HG03175 (cell line): ENCODE measurements at regions not wholly inside any gene's neighbourhood (a gene's known extent, or its start where the extent isn't known, plus 50 kb on each side); places are given as distances from the start of the nearest gene placed in this dataset.

ENCODE experiments used
- ATAC-seq: cut with Tn5 transposase; IDR thresholded peaks from one replicate; pipeline ENCODE4 v1.9.1; 2021; ENCODE audit warnings: mild to moderate bottlenecking, moderate library complexity; ENCODE audit not compliant: unreplicated experiment

GRCh38 chr6:92545861-92546260 is 873.5 kb downstream of the EPHA7 start:
- no peak for ATAC-seq

- no peak for ATAC-seq
Observed at GRCh38 chr6:92541448-92542060, 877.8 kb downstream of the EPHA7 start.

- no peak for ATAC-seq
Observed at GRCh38 chr6:92538926-92539325, 880.4 kb downstream of the EPHA7 start.

- ATAC-seq, result no peak
Observed at GRCh38 chr6:92538275-92538674, 881.1 kb downstream of the EPHA7 start.

GRCh38 chr6:92534109-92534508 is 885.2 kb downstream of the EPHA7 start:
- no peak for ATAC-seq

GRCh38 chr6:92522589-92522988 is 896.8 kb downstream of the EPHA7 start:
- ATAC-seq, result no peak

GRCh38 chr6:92521553-92521952 is 897.8 kb downstream of the EPHA7 start:
- ATAC-seq, result no peak

- ATAC-seq, result no peak
Observed at GRCh38 chr6:92510137-92510536, 909.2 kb downstream of the EPHA7 start.

- no peak for ATAC-seq
Observed at GRCh38 chr6:92507552-92507951, 911.8 kb downstream of the EPHA7 start.

GRCh38 chr6:92504509-92504908 is 914.9 kb downstream of the EPHA7 start:
- no peak for ATAC-seq

- ATAC-seq, result no peak
Observed at GRCh38 chr6:92497281-92497680, 922.1 kb downstream of the EPHA7 start.

GRCh38 chr6:92496527-92496926 is 922.8 kb downstream of the EPHA7 start:
- ATAC-seq, result no peak

GRCh38 chr6:92495242-92495641 is 924.1 kb downstream of the EPHA7 start:
- no peak for ATAC-seq

- no peak for ATAC-seq
Observed at GRCh38 chr6:92485487-92485886, 933.9 kb downstream of the EPHA7 start.

- no peak for ATAC-seq
Observed at GRCh38 chr6:92479831-92480230, 939.5 kb downstream of the EPHA7 start.

- ATAC-seq, result no peak
Observed at GRCh38 chr6:92473056-92473455, 946.3 kb downstream of the EPHA7 start.

GRCh38 chr6:92469186-92469828 is 950.1 kb downstream of the EPHA7 start:
- no peak for ATAC-seq

GRCh38 chr6:92468066-92468465 is 951.3 kb downstream of the EPHA7 start:
- no peak for ATAC-seq

GRCh38 chr6:92460133-92460532 is 959.2 kb downstream of the EPHA7 start:
- ATAC-seq, result no peak

GRCh38 chr6:92459606-92460005 is 959.8 kb downstream of the EPHA7 start:
- ATAC-seq, result no peak

- ATAC-seq, result no peak
Observed at GRCh38 chr6:92446052-92446451, 973.3 kb downstream of the EPHA7 start.

- no peak for ATAC-seq
Observed at GRCh38 chr6:92433911-92434310, 985.4 kb downstream of the EPHA7 start.

- ATAC-seq, result no peak
Observed at GRCh38 chr6:92431502-92431901, 987.9 kb downstream of the EPHA7 start.
